Hepatocyte (in vitro differentiated cells): ENCODE measurements at regions not wholly inside any gene's neighbourhood (a gene's known extent, or its start where the extent isn't known, plus 50 kb on each side); places are given as distances from the start of the nearest gene placed in this dataset.

Source experiments
- DNase-seq: peaks from one replicate; pipeline ENCODE4 v3.0.0-alpha.2; 2016; ENCODE audit warnings: low spot score
- H2AFZ ChIP-seq: fragments of 200-600 bp; sonication (generic); 2 replicates; pipeline ENCODE4 v1.6.0; 2016; ENCODE audit warnings: antibody characterized with exemption, mild to moderate bottlenecking
- H3K27ac ChIP-seq: fragments of 200-600 bp; sonication (generic); 2 replicates; pipeline ENCODE4 v1.5.1; 2016; ENCODE audit warnings: mild to moderate bottlenecking
- H3K27me3 ChIP-seq: fragments of 200-600 bp; sonication (generic); 2 replicates; pipeline ENCODE4 v1.6.1; 2016
- H3K36me3 ChIP-seq: fragments of 200-600 bp; sonication (generic); replicated peaks from 2 replicates; pipeline ENCODE4 v1.5.1; 2016; ENCODE audit warnings: low read depth; ENCODE audit not compliant: insufficient read depth
- H3K4me1 ChIP-seq: fragments of 200-600 bp; sonication (generic); 2 replicates; pipeline ENCODE4 v1.5.1; 2016; ENCODE audit warnings: mild to moderate bottlenecking, moderate library complexity; ENCODE audit not compliant: insufficient read depth
- H3K4me2 ChIP-seq: fragments of 200-600 bp; sonication (generic); 2 replicates; pipeline ENCODE4 v1.6.0; 2016
- H3K4me3 ChIP-seq: fragments of 200-600 bp; sonication (generic); 2 replicates; pipeline ENCODE4 v1.5.1; 2016; ENCODE audit warnings: mild to moderate bottlenecking
- H3K79me2 ChIP-seq: fragments of 200-600 bp; sonication (generic); 2 replicates; pipeline ENCODE4 v1.6.0; 2017; ENCODE audit warnings: mild to moderate bottlenecking
- H3K9me2 ChIP-seq: fragments of 200-600 bp; sonication (generic); replicated peaks from 2 replicates; pipeline ENCODE4 v1.6.0; 2017; ENCODE audit warnings: mild to moderate bottlenecking; ENCODE audit not compliant: insufficient read depth
- H3K9me3 ChIP-seq: fragments of 200-600 bp; sonication (generic); 2 replicates; pipeline ENCODE4 v1.5.1; 2016; ENCODE audit warnings: low read depth, mild to moderate bottlenecking
- H4K20me1 ChIP-seq: fragments of 200-600 bp; sonication (generic); 2 replicates; pipeline ENCODE4 v1.6.0; 2016; ENCODE audit warnings: mild to moderate bottlenecking; ENCODE audit not compliant: insufficient read depth, poor library complexity, severe bottlenecking
- CTCF ChIP-seq: fragments of 200-600 bp; sonication (generic); IDR thresholded peaks from 2 replicates; pipeline ENCODE4 v1.5.1; 2016; ENCODE audit warnings: antibody characterized with exemption, mild to moderate bottlenecking; ENCODE audit not compliant: poor library complexity
- EZH2 ChIP-seq: fragments of 200-600 bp; sonication (generic); IDR thresholded peaks from 2 replicates; pipeline ENCODE4 v1.6.1; 2016; ENCODE audit warnings: antibody characterized with exemption, mild to moderate bottlenecking, borderline replicate concordance
- EZH2phosphoT487 ChIP-seq: fragments of 200-600 bp; sonication (generic); IDR thresholded peaks from one replicate; pipeline ENCODE4 v1.6.1; 2018; ENCODE audit warnings: antibody characterized with exemption, mild to moderate bottlenecking, low read depth, moderate library complexity; ENCODE audit not compliant: unreplicated experiment, severe bottlenecking
- WGBS: methylation state at CpG from one replicate; pipeline ENCODE4 v1.1.6; 2016; ENCODE audit warnings: low lambda C conversion rate; ENCODE audit errors: missing lambda C conversion rate; 5-methylcytosine and 5-hydroxymethylcytosine counted together

DNA sequence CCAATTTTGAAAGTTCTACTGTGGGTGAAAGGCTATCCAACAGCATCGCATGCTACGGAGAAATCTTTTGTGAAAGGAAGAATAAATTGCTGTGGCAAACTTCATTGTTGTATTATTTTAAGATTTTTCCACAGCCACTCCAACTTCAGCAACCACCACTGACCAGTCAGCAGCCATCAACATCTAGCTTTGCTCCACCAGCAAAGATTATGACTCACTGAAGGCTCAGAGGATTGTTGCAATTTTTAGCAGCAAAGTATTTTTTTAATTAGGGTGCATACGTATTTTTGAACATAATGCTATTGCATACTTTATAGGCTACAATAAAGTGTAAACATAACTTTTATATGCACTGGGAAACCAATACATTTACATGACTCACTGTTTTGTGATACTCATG lies 493.5 kb downstream of the TFAP2A start:
- H3K4me1 ChIP-seq: no peaks in the 10 kb centered on the region
- WGBS: 81% methylated on average over 3 of the region's 3 CpGs
- no peak overlapping the region for H3K4me2 ChIP-seq
- no peaks in the 10 kb centered on the region for H3K9me3 ChIP-seq
- DNase-seq: no peak
- H3K4me3 ChIP-seq: no peak overlapping the region
- no peak overlapping the region for H3K27ac ChIP-seq
- no peaks in the 10 kb centered on the region for H4K20me1 ChIP-seq
- H3K9me2 ChIP-seq: no peaks in the 10 kb centered on the region
- no peak for TF ChIP-seq EZH2
- TF ChIP-seq EZH2phosphoT487: no peak
- no peak for TF ChIP-seq CTCF
- H3K36me3 ChIP-seq: no peaks in the 10 kb centered on the region
- H3K27me3 ChIP-seq: no peaks in the 10 kb centered on the region
- H2AFZ ChIP-seq: no peak overlapping the region
- H3K79me2 ChIP-seq: no peaks in the 10 kb centered on the region

GRCh38 chr6:9914951-9915350 lies 499.9 kb downstream of the TFAP2A start:
- Histone ChIP-seq H2AFZ (no peak overlapping the region), H4K20me1 (no peaks in the 10 kb centered on the region), H3K79me2 (no peaks in the 10 kb centered on the region), H3K36me3 (no peaks in the 10 kb centered on the region), H3K27ac (no peak overlapping the region), H3K4me3 (no peak overlapping the region), H3K9me3 (no peaks in the 10 kb centered on the region), H3K4me2 (no peak overlapping the region), H3K27me3 (no peaks in the 10 kb centered on the region), H3K9me2 (no peaks in the 10 kb centered on the region), H3K4me1 (no peaks in the 10 kb centered on the region)
- WGBS: 97% methylated on average over 5 of the region's 5 CpGs
- TF ChIP-seq CTCF: no peak
- TF ChIP-seq EZH2phosphoT487: no peak
- no peak for TF ChIP-seq EZH2
- no peak for DNase-seq

GRCh38 chr6:9901376-9901775 lies 513.5 kb downstream of the TFAP2A start:
- WGBS: 65% methylated on average over 1 of the region's 1 CpG

More at GRCh38 chr6:9901376-9901775, 513.5 kb downstream of the TFAP2A start:
- Histone ChIP-seq H3K27me3 (no peaks in the 10 kb centered on the region), H3K27ac (no peak overlapping the region), H3K4me3 (no peak overlapping the region), H3K79me2 (no peaks in the 10 kb centered on the region), H2AFZ (no peak overlapping the region), H3K9me3 (no peaks in the 10 kb centered on the region), H4K20me1 (no peaks in the 10 kb centered on the region), H3K4me1 (no peaks in the 10 kb centered on the region), H3K9me2 (no peaks in the 10 kb centered on the region), H3K36me3 (no peaks in the 10 kb centered on the region), H3K4me2 (no peak overlapping the region)
- TF ChIP-seq EZH2phosphoT487 (no peak), EZH2 (no peak), CTCF (no peak)
- DNase-seq: no peak
